ENCODE measurements at regions not wholly inside any gene's neighbourhood (a gene's known extent, or its start where the extent isn't known, plus 50 kb on each side); places are given as distances from the start of the nearest gene placed in this dataset.

DNA sequence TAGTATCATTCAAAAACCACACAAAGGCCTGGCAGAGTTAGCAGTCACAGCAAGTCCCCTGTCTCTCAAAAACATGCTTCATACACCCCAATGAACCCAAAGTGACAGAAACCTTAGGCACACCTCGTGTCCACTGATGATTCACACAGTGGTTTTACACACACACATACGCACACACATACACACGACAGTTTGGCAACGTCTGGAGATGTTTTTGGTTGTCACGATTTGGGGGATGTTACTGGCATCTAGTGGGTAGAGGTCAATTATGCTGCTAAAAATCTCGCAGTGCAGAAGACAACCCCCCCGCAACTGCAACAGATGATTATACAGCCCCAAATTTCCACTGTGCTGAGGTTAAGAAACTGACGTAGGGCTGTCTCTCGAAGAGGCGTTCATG, 72.9 kb upstream of the PARD3B start:
- TF ChIP-seq, protein P1, sequence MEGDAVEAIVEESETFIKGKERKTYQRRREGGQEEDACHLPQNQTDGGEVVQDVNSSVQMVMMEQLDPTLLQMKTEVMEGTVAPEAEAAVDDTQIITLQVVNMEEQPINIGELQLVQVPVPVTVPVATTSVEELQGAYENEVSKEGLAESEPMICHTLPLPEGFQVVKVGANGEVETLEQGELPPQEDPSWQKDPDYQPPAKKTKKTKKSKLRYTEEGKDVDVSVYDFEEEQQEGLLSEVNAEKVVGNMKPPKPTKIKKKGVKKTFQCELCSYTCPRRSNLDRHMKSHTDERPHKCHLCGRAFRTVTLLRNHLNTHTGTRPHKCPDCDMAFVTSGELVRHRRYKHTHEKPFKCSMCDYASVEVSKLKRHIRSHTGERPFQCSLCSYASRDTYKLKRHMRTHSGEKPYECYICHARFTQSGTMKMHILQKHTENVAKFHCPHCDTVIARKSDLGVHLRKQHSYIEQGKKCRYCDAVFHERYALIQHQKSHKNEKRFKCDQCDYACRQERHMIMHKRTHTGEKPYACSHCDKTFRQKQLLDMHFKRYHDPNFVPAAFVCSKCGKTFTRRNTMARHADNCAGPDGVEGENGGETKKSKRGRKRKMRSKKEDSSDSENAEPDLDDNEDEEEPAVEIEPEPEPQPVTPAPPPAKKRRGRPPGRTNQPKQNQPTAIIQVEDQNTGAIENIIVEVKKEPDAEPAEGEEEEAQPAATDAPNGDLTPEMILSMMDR (conservative IDR thresholded peaks at IDR 0.05 in 1 of 2, IDR thresholded peaks at IDR 0.05 in 1 of 2; ENCODE audit: low read depth in 1 of 2, low read length in 2 of 2) = no peak
- no peak for TF ChIP-seq EZH2 (IDR thresholded peaks at IDR 0.05; ENCODE audit: low read length, missing control alignments)
- Histone ChIP-seq H3K79me2 (ENCODE audit: control insufficient read depth, insufficient read depth, low read length) (no peaks in the 10 kb centered on the region), H3K27ac (ENCODE audit: insufficient read depth, low read length) (no peak overlapping the region), H4K20me1 (ENCODE audit: control insufficient read depth, extremely low read depth, insufficient read depth, low read length) (no peaks in the 10 kb centered on the region), H3K9me3 (ENCODE audit: control insufficient read depth, insufficient read depth, low read depth, low read length) (no peaks in the 10 kb centered on the region), H3K36me3 (ENCODE audit: control insufficient read depth, insufficient read depth, low read length) (no peaks in the 10 kb centered on the region), H2AFZ (ENCODE audit: low read length) (no peak overlapping the region), H3K9ac (ENCODE audit: insufficient read depth, low read length) (no peak overlapping the region), H3K4me1 (ENCODE audit: control insufficient read depth, extremely low read depth, insufficient read depth, low read length) (peaks cover 5% of the 10 kb centered on the region), H3K4me2 (ENCODE audit: extremely low read depth, insufficient read depth, low read length) (no peak overlapping the region), H3K27me3 (ENCODE audit: control insufficient read depth, insufficient read depth, low read length) (no peaks in the 10 kb centered on the region), H3K4me3 (replicated peaks in 1 of 4; ENCODE audit: control extremely low read depth in 1 of 4, insufficient read depth in 1 of 4, low read depth in 3 of 4, low read length in 4 of 4) (no peak overlapping the region)
- peak; percentile 24 to 50 for DNase-seq (ENCODE audit: low read depth in 2 of 2)

DNA sequence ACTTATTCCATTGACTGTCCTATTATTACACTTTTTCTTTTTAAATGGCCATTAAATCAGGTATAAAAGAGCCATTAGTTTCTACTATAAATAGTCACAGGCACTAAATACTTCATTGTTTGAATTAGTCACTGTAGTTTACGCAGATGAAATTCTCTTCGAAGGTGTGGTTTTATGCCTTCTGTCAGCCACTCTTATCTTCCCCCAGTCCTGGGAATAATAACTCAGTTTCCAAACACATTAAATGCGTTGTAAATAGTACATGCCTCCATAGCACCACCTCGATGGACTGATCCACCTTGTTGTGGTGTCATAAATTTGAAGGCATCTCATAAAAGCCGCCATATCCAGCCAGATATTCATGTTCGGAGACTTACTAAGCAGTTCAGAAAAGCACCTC, 72.1 kb upstream of the PARD3B start:
- peak in 1 of 2 donors; percentile 17 for DNase-seq (ENCODE audit: low read depth in 2 of 2)

DNA sequence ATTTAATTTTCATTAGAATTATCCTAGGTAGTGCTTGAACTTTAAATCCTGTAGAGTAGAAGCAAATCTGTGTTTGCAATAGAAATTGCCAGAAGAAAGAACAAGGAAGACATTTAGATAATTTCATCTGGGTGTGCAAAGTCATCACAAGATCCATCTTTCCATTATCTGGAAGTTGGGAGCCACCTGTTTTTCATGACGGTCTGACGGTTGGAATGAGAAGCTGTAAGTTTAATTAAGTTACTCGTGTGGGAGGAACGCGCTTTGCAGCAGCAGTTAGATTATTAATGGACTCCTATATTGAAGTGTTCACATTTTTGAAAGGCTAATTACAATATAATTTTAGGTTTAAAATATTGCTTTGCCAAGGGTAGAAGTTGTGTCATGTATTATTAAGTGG, 69.9 kb upstream of the PARD3B start:
- no peaks in the 10 kb centered on the region for H4K20me1 ChIP-seq (ENCODE audit: control insufficient read depth, extremely low read depth, insufficient read depth, low read length)
- H3K4me3 ChIP-seq (replicated peaks in 1 of 4; ENCODE audit: control extremely low read depth in 1 of 4, insufficient read depth in 1 of 4, low read depth in 3 of 4, low read length in 4 of 4) = no peak overlapping the region
- H3K4me1 ChIP-seq (ENCODE audit: control insufficient read depth, extremely low read depth, insufficient read depth, low read length) = no peaks in the 10 kb centered on the region
- no peak overlapping the region for H3K4me2 ChIP-seq (ENCODE audit: extremely low read depth, insufficient read depth, low read length)
- no peak overlapping the region for H2AFZ ChIP-seq (ENCODE audit: low read length)
- no peak overlapping the region for H3K27ac ChIP-seq (ENCODE audit: insufficient read depth, low read length)
- DNase-seq (ENCODE audit: low read depth in 2 of 2) = no peak
- no peaks in the 10 kb centered on the region for H3K79me2 ChIP-seq (ENCODE audit: control insufficient read depth, insufficient read depth, low read length)
- no peaks in the 10 kb centered on the region for H3K36me3 ChIP-seq (ENCODE audit: control insufficient read depth, insufficient read depth, low read length)
- H3K27me3 ChIP-seq (ENCODE audit: control insufficient read depth, insufficient read depth, low read length) = no peaks in the 10 kb centered on the region
- H3K9me3 ChIP-seq (ENCODE audit: control insufficient read depth, insufficient read depth, low read depth, low read length) = no peaks in the 10 kb centered on the region
- H3K9ac ChIP-seq (ENCODE audit: insufficient read depth, low read length) = no peak overlapping the region
- TF ChIP-seq EZH2 (IDR thresholded peaks at IDR 0.05; ENCODE audit: low read length, missing control alignments) = no peak

More for the DNA sequence above, 72.1 kb upstream of the PARD3B start:
- TF ChIP-seq EZH2 (IDR thresholded peaks at IDR 0.05; ENCODE audit: low read length, missing control alignments) = no peak
- TF ChIP-seq, protein P1 (conservative IDR thresholded peaks at IDR 0.05 in 1 of 2, IDR thresholded peaks at IDR 0.05 in 1 of 2; ENCODE audit: low read depth in 1 of 2, low read length in 2 of 2) = no peak
- H3K27ac ChIP-seq (ENCODE audit: insufficient read depth, low read length) = no peak overlapping the region
- no peaks in the 10 kb centered on the region for H3K9me3 ChIP-seq (ENCODE audit: control insufficient read depth, insufficient read depth, low read depth, low read length)
- H4K20me1 ChIP-seq (ENCODE audit: control insufficient read depth, extremely low read depth, insufficient read depth, low read length) = no peaks in the 10 kb centered on the region
- H3K36me3 ChIP-seq (ENCODE audit: control insufficient read depth, insufficient read depth, low read length) = no peaks in the 10 kb centered on the region
- H3K27me3 ChIP-seq (ENCODE audit: control insufficient read depth, insufficient read depth, low read length) = no peaks in the 10 kb centered on the region
- H3K4me1 ChIP-seq (ENCODE audit: control insufficient read depth, extremely low read depth, insufficient read depth, low read length) = peaks cover 5% of the 10 kb centered on the region
- no peaks in the 10 kb centered on the region for H3K79me2 ChIP-seq (ENCODE audit: control insufficient read depth, insufficient read depth, low read length)
- H2AFZ ChIP-seq (ENCODE audit: low read length) = no peak overlapping the region
- no peak overlapping the region for H3K9ac ChIP-seq (ENCODE audit: insufficient read depth, low read length)
- H3K4me3 ChIP-seq (replicated peaks in 1 of 4; ENCODE audit: control extremely low read depth in 1 of 4, insufficient read depth in 1 of 4, low read depth in 3 of 4, low read length in 4 of 4) = no peak overlapping the region
- no peak overlapping the region for H3K4me2 ChIP-seq (ENCODE audit: extremely low read depth, insufficient read depth, low read length)
